HG03196 (cell line): ENCODE measurements at regions not wholly inside any gene's neighbourhood (a gene's known extent, or its start where the extent isn't known, plus 50 kb on each side); places are given as distances from the start of the nearest gene placed in this dataset.

Experiments
- ATAC-seq: cut with Tn5 transposase; IDR thresholded peaks from one replicate; pipeline ENCODE4 v1.9.1; 2021; ENCODE audit not compliant: unreplicated experiment

- no peak for ATAC-seq
Observed at GRCh38 chr20:12354725-12355124, 437.0 kb downstream of the BTBD3 start.

GRCh38 chr20:12355185-12355584 lies 437.5 kb downstream of the BTBD3 start:
- no peak for ATAC-seq

GRCh38 chr20:12358006-12358654 lies 440.4 kb downstream of the BTBD3 start:
- ATAC-seq, result no peak

GRCh38 chr20:12358655-12359009 lies 440.9 kb downstream of the BTBD3 start:
- ATAC-seq, result no peak

GRCh38 chr20:12371990-12372389 lies 454.3 kb downstream of the BTBD3 start:
- ATAC-seq, result no peak

GRCh38 chr20:12372557-12372956 lies 454.9 kb downstream of the BTBD3 start:
- no peak for ATAC-seq

- ATAC-seq, result no peak
Observed at GRCh38 chr20:12375967-12376366, 458.3 kb downstream of the BTBD3 start.

- ATAC-seq, result no peak
Observed at GRCh38 chr20:12383821-12384220, 466.1 kb downstream of the BTBD3 start.

GRCh38 chr20:12386821-12387220 lies 469.1 kb downstream of the BTBD3 start:
- no peak for ATAC-seq

- ATAC-seq, result no peak
Observed at GRCh38 chr20:12391099-12391498, 473.4 kb downstream of the BTBD3 start.

- ATAC-seq, result no peak
Observed at GRCh38 chr20:12394786-12395185, 477.1 kb downstream of the BTBD3 start.

- ATAC-seq, result no peak
Observed at GRCh38 chr20:12395353-12395752, 477.7 kb downstream of the BTBD3 start.

- no peak for ATAC-seq
Observed at GRCh38 chr20:12395760-12396159, 478.1 kb downstream of the BTBD3 start.

- no peak for ATAC-seq
Observed at GRCh38 chr20:12399110-12399836, 481.6 kb downstream of the BTBD3 start.

GRCh38 chr20:12404941-12405340 lies 487.2 kb downstream of the BTBD3 start:
- ATAC-seq, result no peak

GRCh38 chr20:12406978-12407377 lies 489.3 kb downstream of the BTBD3 start:
- ATAC-seq, result no peak

- no peak for ATAC-seq
Observed at GRCh38 chr20:12409501-12409900, 491.8 kb downstream of the BTBD3 start.

- ATAC-seq, result no peak
Observed at GRCh38 chr20:12410783-12411182, 493.1 kb downstream of the BTBD3 start.

GRCh38 chr20:12411246-12411940 lies 493.7 kb downstream of the BTBD3 start:
- ATAC-seq, result no peak

- ATAC-seq, result no peak
Observed at GRCh38 chr20:12413116-12413515, 495.4 kb downstream of the BTBD3 start.

- ATAC-seq, result no peak
Observed at GRCh38 chr20:12414446-12415274, 497.0 kb downstream of the BTBD3 start.
